Liver (tissue), 8 donors: ENCODE measurements at regions not wholly inside any gene's neighbourhood (a gene's known extent, or its start where the extent isn't known, plus 50 kb on each side); places are given as distances from the start of the nearest gene placed in this dataset.
"Not testable (repeated sequence)": the region's sequence is repeated elsewhere in the genome, so short reads cannot be mapped to it uniquely, and the experiment has no call there.

Source experiments
- DNase-seq: peaks from one replicate; pipeline ENCODE4 v3.0.0-alpha.2; 2017; ENCODE audit warnings: low spot score
- H3K27ac ChIP-seq, 2 donors: one replicate each; pipeline ENCODE4 v1.7.0; 2013; ENCODE audit warnings: inconsistent platforms in 2 of 2, low read length in 2 of 2, control low read depth in 1 of 2, low read depth in 1 of 2, mild to moderate bottlenecking in 1 of 2
- H3K27me3 ChIP-seq, 4 donors: one replicate each; pipeline versions ENCODE4 v1.6.1 to v1.7.0; 2013; ENCODE audit warnings: low read length in 3 of 4, inconsistent platforms in 1 of 4, mild to moderate bottlenecking in 1 of 4, moderate library complexity in 1 of 4; ENCODE audit not compliant: control insufficient read depth in 4 of 4, insufficient read depth in 4 of 4
- H3K36me3 ChIP-seq, 4 donors: one replicate each; pipeline versions ENCODE4 v1.6.1 to v1.7.0; 2013; ENCODE audit warnings: low read length in 3 of 4, mild to moderate bottlenecking in 3 of 4, low read depth in 1 of 4, moderate library complexity in 1 of 4; ENCODE audit not compliant: control insufficient read depth in 4 of 4, insufficient read depth in 3 of 4
- H3K4me1 ChIP-seq, 4 donors: one replicate each; pipeline versions ENCODE4 v1.6.1 to v1.7.0; 2013; ENCODE audit warnings: low read length in 3 of 4, mild to moderate bottlenecking in 3 of 4, moderate library complexity in 1 of 4; ENCODE audit not compliant: control insufficient read depth in 4 of 4, insufficient read depth in 4 of 4
- H3K4me3 ChIP-seq, 3 donors: one replicate each; pipeline versions ENCODE4 v1.6.1 to v1.7.0; 2013; ENCODE audit warnings: low read length in 3 of 3, control low read depth in 1 of 3, low read depth in 1 of 3, mild to moderate bottlenecking in 1 of 3
- H3K9ac ChIP-seq, 2 donors: one replicate each; pipeline ENCODE4 v1.7.0; 2013; ENCODE audit warnings: low read length in 2 of 2, mild to moderate bottlenecking in 2 of 2, moderate library complexity in 2 of 2, control low read depth in 1 of 2, low read depth in 1 of 2
- H3K9me3 ChIP-seq, 4 donors: one replicate each; pipeline versions ENCODE4 v1.6.1 to v1.7.0; 2013; ENCODE audit warnings: low read length in 3 of 4; ENCODE audit not compliant: control insufficient read depth in 4 of 4
- EGR1 ChIP-seq, 2 donors: IDR thresholded peaks; 2 replicates each; pipeline ENCODE4 v1.6.1; 2016 to 2018; ENCODE audit warnings: antibody characterized with exemption in 2 of 2, low read depth in 2 of 2
- FOXA1 ChIP-seq: IDR thresholded peaks from 2 replicates; pipeline ENCODE4 v1.6.1; 2016; ENCODE audit warnings: antibody characterized with exemption
- GABPA ChIP-seq, 2 donors: IDR thresholded peaks in 1 of 2; conservative IDR thresholded peaks in 1 of 2; 2 replicates each; pipeline ENCODE4 v1.6.1; 2016; ENCODE audit warnings: antibody characterized with exemption in 2 of 2, mild to moderate bottlenecking in 1 of 2, moderate library complexity in 1 of 2
- HNF4A ChIP-seq, 2 donors: conservative IDR thresholded peaks; 2 replicates each; pipeline ENCODE4 v1.6.1; 2016; ENCODE audit warnings: antibody characterized with exemption in 2 of 2, mild to moderate bottlenecking in 2 of 2
- JUND ChIP-seq, 2 donors: IDR thresholded peaks; 2 replicates each; pipeline ENCODE4 v1.6.1; 2016; ENCODE audit warnings: antibody characterized with exemption in 2 of 2
- RAD21 ChIP-seq, 2 donors: IDR thresholded peaks; 2 replicates each; pipeline ENCODE4 v1.6.1; 2016; ENCODE audit warnings: antibody characterized with exemption in 2 of 2, mild to moderate bottlenecking in 2 of 2
- RXRA ChIP-seq, 2 donors: IDR thresholded peaks; 2 replicates each; pipeline ENCODE4 v1.6.1; 2017 to 2018; ENCODE audit warnings: antibody characterized with exemption in 2 of 2, mild to moderate bottlenecking in 1 of 2
- SP1 ChIP-seq: IDR thresholded peaks from 2 replicates; pipeline ENCODE4 v1.6.1; 2018; ENCODE audit warnings: antibody characterized with exemption, mild to moderate bottlenecking
- TAF1 ChIP-seq: conservative IDR thresholded peaks from 2 replicates; pipeline ENCODE4 v1.6.1; 2016; ENCODE audit warnings: antibody characterized with exemption, mild to moderate bottlenecking
- YY1 ChIP-seq: IDR thresholded peaks from 2 replicates; pipeline ENCODE4 v1.6.1; 2016; ENCODE audit warnings: antibody characterized with exemption, mild to moderate bottlenecking
- WGBS: extraction: QIAGEN DNeasy Blood & Tissue Kit; methylation state at CpG from one replicate; pipeline ENCODE4 v1.1.7; 2013; 5-methylcytosine and 5-hydroxymethylcytosine counted together
- TF ChIP-seq, protein P1 (sequence below): fragments of 150-350 bp; IDR thresholded peaks from 2 replicates; pipeline ENCODE4 v1.5.1; 2017; ENCODE audit warnings: improper control_type of control experiment, low read depth, low read length; ENCODE audit not compliant: missing input control
- TF ChIP-seq, protein P2 (sequence below): IDR thresholded peaks from 2 replicates; pipeline ENCODE4 v1.6.1; 2016; ENCODE audit warnings: antibody characterized with exemption
- TF ChIP-seq, protein P3 (sequence below): IDR thresholded peaks from 2 replicates; pipeline ENCODE4 v1.6.1; 2016; ENCODE audit warnings: antibody characterized with exemption, mild to moderate bottlenecking
- TF ChIP-seq, protein P4 (sequence below): IDR thresholded peaks from 2 replicates; pipeline ENCODE4 v1.6.1; 2016; ENCODE audit warnings: antibody characterized with exemption
- TF ChIP-seq, protein P5 (sequence below): IDR thresholded peaks from 2 replicates; pipeline ENCODE4 v1.6.1; 2016; ENCODE audit warnings: antibody characterized with exemption
- donor health status: healthy.
- donor health status: healthy.
- donor health status: healthy.
- donor health status: healthy.
- donor health status: healthy.

DNA sequence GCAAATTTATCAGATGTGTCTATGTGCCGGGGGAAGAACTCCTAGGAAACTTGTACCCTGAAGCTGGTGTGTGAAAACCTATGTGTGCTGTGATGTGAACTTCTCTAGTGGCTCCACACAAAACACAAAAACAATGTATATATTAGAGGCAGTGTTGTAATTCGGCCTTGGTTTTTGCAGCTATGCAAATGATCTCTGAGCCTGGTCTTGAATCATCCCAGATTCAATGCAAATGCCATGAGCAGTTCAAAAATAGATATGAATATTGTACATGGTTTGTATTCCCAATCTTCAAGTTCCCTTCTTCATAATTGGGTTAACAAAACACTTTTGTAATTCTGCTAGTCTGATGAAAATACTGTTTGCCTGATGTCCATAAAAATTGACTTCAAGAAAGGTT, 152.6 kb downstream of the MFSD1 start:
- H3K4me3 ChIP-seq, result no peak overlapping the region
- peaks cover 0 to 3% (median 0%) of the 10 kb centered on the region in 4 donors for H3K9me3 ChIP-seq
- TF ChIP-seq RXRA (IDR thresholded peaks at IDR 0.05), result no peak
- TF ChIP-seq SP1, result no peak
- TF ChIP-seq, protein P1, sequence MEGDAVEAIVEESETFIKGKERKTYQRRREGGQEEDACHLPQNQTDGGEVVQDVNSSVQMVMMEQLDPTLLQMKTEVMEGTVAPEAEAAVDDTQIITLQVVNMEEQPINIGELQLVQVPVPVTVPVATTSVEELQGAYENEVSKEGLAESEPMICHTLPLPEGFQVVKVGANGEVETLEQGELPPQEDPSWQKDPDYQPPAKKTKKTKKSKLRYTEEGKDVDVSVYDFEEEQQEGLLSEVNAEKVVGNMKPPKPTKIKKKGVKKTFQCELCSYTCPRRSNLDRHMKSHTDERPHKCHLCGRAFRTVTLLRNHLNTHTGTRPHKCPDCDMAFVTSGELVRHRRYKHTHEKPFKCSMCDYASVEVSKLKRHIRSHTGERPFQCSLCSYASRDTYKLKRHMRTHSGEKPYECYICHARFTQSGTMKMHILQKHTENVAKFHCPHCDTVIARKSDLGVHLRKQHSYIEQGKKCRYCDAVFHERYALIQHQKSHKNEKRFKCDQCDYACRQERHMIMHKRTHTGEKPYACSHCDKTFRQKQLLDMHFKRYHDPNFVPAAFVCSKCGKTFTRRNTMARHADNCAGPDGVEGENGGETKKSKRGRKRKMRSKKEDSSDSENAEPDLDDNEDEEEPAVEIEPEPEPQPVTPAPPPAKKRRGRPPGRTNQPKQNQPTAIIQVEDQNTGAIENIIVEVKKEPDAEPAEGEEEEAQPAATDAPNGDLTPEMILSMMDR, result no peak
- no peak for TF ChIP-seq EGR1 (IDR thresholded peaks at IDR 0.05; ENCODE audit: low read depth in 2 of 2)
- TF ChIP-seq, protein P2, sequence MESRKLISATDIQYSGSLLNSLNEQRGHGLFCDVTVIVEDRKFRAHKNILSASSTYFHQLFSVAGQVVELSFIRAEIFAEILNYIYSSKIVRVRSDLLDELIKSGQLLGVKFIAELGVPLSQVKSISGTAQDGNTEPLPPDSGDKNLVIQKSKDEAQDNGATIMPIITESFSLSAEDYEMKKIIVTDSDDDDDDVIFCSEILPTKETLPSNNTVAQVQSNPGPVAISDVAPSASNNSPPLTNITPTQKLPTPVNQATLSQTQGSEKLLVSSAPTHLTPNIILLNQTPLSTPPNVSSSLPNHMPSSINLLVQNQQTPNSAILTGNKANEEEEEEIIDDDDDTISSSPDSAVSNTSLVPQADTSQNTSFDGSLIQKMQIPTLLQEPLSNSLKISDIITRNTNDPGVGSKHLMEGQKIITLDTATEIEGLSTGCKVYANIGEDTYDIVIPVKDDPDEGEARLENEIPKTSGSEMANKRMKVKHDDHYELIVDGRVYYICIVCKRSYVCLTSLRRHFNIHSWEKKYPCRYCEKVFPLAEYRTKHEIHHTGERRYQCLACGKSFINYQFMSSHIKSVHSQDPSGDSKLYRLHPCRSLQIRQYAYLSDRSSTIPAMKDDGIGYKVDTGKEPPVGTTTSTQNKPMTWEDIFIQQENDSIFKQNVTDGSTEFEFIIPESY, result no peak
- no peak for TF ChIP-seq HNF4A (conservative IDR thresholded peaks at IDR 0.05)
- no peak for TF ChIP-seq YY1
- TF ChIP-seq FOXA1, result no peak
- TF ChIP-seq, protein P3, sequence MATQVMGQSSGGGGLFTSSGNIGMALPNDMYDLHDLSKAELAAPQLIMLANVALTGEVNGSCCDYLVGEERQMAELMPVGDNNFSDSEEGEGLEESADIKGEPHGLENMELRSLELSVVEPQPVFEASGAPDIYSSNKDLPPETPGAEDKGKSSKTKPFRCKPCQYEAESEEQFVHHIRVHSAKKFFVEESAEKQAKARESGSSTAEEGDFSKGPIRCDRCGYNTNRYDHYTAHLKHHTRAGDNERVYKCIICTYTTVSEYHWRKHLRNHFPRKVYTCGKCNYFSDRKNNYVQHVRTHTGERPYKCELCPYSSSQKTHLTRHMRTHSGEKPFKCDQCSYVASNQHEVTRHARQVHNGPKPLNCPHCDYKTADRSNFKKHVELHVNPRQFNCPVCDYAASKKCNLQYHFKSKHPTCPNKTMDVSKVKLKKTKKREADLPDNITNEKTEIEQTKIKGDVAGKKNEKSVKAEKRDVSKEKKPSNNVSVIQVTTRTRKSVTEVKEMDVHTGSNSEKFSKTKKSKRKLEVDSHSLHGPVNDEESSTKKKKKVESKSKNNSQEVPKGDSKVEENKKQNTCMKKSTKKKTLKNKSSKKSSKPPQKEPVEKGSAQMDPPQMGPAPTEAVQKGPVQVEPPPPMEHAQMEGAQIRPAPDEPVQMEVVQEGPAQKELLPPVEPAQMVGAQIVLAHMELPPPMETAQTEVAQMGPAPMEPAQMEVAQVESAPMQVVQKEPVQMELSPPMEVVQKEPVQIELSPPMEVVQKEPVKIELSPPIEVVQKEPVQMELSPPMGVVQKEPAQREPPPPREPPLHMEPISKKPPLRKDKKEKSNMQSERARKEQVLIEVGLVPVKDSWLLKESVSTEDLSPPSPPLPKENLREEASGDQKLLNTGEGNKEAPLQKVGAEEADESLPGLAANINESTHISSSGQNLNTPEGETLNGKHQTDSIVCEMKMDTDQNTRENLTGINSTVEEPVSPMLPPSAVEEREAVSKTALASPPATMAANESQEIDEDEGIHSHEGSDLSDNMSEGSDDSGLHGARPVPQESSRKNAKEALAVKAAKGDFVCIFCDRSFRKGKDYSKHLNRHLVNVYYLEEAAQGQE, result no peak
- TF ChIP-seq, protein P4, sequence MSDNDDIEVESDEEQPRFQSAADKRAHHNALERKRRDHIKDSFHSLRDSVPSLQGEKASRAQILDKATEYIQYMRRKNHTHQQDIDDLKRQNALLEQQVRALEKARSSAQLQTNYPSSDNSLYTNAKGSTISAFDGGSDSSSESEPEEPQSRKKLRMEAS, result no peak
- TF ChIP-seq JUND (IDR thresholded peaks at IDR 0.05), result no peak
- TF ChIP-seq GABPA (IDR thresholded peaks at IDR 0.05 in 1 of 2, conservative IDR thresholded peaks at IDR 0.05 in 1 of 2), result no peak
- TF ChIP-seq TAF1, result no peak
- TF ChIP-seq RAD21 (IDR thresholded peaks at IDR 0.05), result no peak
- TF ChIP-seq, protein P5, sequence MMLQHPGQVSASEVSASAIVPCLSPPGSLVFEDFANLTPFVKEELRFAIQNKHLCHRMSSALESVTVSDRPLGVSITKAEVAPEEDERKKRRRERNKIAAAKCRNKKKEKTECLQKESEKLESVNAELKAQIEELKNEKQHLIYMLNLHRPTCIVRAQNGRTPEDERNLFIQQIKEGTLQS, result no peak
- no peak for DNase-seq
- no peaks in the 10 kb centered on the region for H3K27me3 ChIP-seq
- no peaks in the 10 kb centered on the region for H3K4me1 ChIP-seq
- no peak overlapping the region for H3K9ac ChIP-seq
- 74% methylated on average over 2 of the region's 2 CpGs for WGBS
- H3K36me3 ChIP-seq, result no peaks in the 10 kb centered on the region
- no peak overlapping the region for H3K27ac ChIP-seq

DNA sequence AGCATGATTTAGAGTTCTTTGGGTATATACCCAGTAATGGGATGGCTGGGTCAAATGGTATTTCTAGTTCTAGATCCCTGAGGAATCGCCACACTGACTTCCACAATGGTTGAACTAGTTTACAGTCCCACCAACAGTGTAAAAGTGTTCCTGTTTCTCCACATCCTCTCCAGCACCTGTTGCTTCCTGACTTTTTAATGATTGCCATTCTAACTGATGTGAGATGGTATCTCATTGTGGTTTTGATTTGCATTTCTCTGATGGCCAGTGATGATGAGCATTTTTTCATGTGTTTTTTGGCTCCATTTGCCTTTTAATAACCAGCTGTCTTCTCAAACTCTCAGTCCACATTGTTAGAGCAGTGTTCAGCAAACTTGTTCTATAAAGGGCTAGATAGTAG, 155.9 kb downstream of the MFSD1 start:
- not testable (repeated sequence) for H3K27ac ChIP-seq, H3K9ac ChIP-seq, H3K36me3 ChIP-seq, DNase-seq, H3K27me3 ChIP-seq, H3K4me1 ChIP-seq, H3K9me3 ChIP-seq, H3K4me3 ChIP-seq
- no CpG with 5 or more reads among the region's 1 CpG for WGBS
